Panc1 (cell line): ENCODE measurements at regions not wholly inside any gene's neighbourhood (a gene's known extent, or its start where the extent isn't known, plus 50 kb on each side); places are given as distances from the start of the nearest gene placed in this dataset.

Experiments used
- ATAC-seq: fragments of 200-7000 bp; cut with Tn5 transposase; 2 replicates; pipeline ENCODE4 v1.9.1; 2020; ENCODE audit warnings: mild to moderate bottlenecking, moderate library complexity
- BruUV-seq: library from RNA; stranded (reverse); fragments of 400-500 nt; replicated peaks from 2 replicates; lab custom pipeline; 2021; lab: Mats Ljungman, UMichigan
- CTCF ChIA-PET: fragments of 300-600 bp; sonication (Branson Sonifier 250); formaldehyde crosslinking; loops from one replicate; lab custom pipeline; 2022; ENCODE audit warnings: antibody characterized with exemption; lab: Charles Lee
- POLR2A ChIA-PET: fragments of 300-600 bp; sonication (Branson Sonifier 250); formaldehyde crosslinking; loops from one replicate; lab custom pipeline; 2022; ENCODE audit warnings: antibody characterized with exemption; lab: Charles Lee
- DNase-seq: peaks from one replicate; pipeline ENCODE4 v3.0.0-alpha.2; 2010; ENCODE audit warnings: low read depth, low spot score
- H3K27ac ChIP-seq: 2 replicates; pipeline ENCODE4 v1.5.1; 2011; ENCODE audit warnings: mild to moderate bottlenecking, low read length, inconsistent platforms
- H3K27me3 ChIP-seq: fragments of 200-500 bp; sonication (Bioruptor generic); 2 replicates; pipeline ENCODE4 v1.6.0; 2014; ENCODE audit warnings: low read length, inconsistent platforms; ENCODE audit not compliant: control insufficient read depth, insufficient read depth
- H3K36me3 ChIP-seq: fragments of 200-500 bp; sonication (Bioruptor generic); 2 replicates; pipeline ENCODE4 v1.5.1; 2014; ENCODE audit warnings: inconsistent platforms, mild to moderate bottlenecking, low read length, moderate library complexity; ENCODE audit not compliant: control insufficient read depth, insufficient read depth
- H3K4me1 ChIP-seq: 2 replicates; pipeline ENCODE4 v1.5.1; 2011; ENCODE audit warnings: inconsistent platforms, mild to moderate bottlenecking, low read length, moderate library complexity; ENCODE audit not compliant: control insufficient read depth, insufficient read depth
- H3K4me3 ChIP-seq, 2 experiments: 2 replicates each; pipeline ENCODE4 v1.5.1; 2011 to 2012; ENCODE audit warnings: low read depth in 2 of 2, low read length in 2 of 2, mild to moderate bottlenecking in 2 of 2, inconsistent platforms in 1 of 2, moderate library complexity in 1 of 2
- H3K9me3 ChIP-seq: fragments of 200-500 bp; sonication (Bioruptor generic); 2 replicates; pipeline ENCODE4 v1.5.1; 2014; ENCODE audit warnings: low read depth, mild to moderate bottlenecking, inconsistent platforms, low read length, moderate library complexity; ENCODE audit not compliant: control insufficient read depth, insufficient read depth
- POLR2AphosphoS5 ChIP-seq: IDR thresholded peaks from 2 replicates; pipeline ENCODE4 v1.6.1; 2012; ENCODE audit warnings: mild to moderate bottlenecking, low read depth, low read length, moderate library complexity
- SIN3A ChIP-seq: IDR thresholded peaks from 2 replicates; pipeline ENCODE4 v1.6.1; 2012; ENCODE audit warnings: low read depth, mild to moderate bottlenecking, low read length, moderate library complexity, borderline replicate concordance; ENCODE audit not compliant: insufficient read depth
- TCF7L2 ChIP-seq: IDR thresholded peaks from 2 replicates; pipeline ENCODE4 v1.6.1; 2011; ENCODE audit warnings: mild to moderate bottlenecking, low read depth, low read length, inconsistent platforms
- in situ Hi-C: cut with HindIII; loops from 2 replicates; pipeline ENCODE4 v1.10.0; 2016; ENCODE audit warnings: low sequenced_read_pairs, low pct_unique_long_range_greater_than_20kb
- intact Hi-C: fragments of 100-400 bp; cut with micrococcal nuclease; formaldehyde crosslinking; loops from one replicate; pipeline ENCODE4 v1.10.0; 2022; ENCODE audit not compliant: unreplicated experiment
- TF ChIP-seq, protein P1 (sequence below): fragments of 450-650 bp; IDR thresholded peaks from 2 replicates; pipeline ENCODE4 v1.5.1; 2017; ENCODE audit warnings: mild to moderate bottlenecking
- TF ChIP-seq, protein P2 (sequence below), 2 experiments: IDR thresholded peaks; 2 replicates each; pipeline ENCODE4 v1.6.1; 2011 to 2012; ENCODE audit warnings: low read depth in 2 of 2, control low read depth in 1 of 2, low read length in 1 of 2, mild to moderate bottlenecking in 1 of 2, moderate library complexity in 1 of 2; ENCODE audit not compliant: insufficient read depth in 1 of 2

DNA sequence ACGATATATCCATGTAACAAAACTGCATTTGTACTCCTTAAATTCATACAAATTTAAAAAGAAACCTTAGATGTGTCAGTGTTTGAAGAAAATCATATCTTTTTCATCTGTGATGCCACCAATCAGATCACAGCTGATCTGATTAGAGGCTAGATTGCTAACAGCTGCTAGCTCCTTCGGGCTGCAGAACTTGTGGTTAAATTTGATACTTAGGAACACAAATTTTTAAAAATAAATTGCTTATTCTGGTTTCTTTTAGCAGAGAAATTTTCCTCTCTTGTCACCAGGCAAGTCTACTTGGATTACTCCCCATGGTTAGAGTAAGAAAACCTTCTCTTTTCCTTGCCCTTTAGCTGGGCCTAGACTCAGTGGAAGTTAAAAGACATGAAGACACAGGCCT, 94.6 kb upstream of the RANBP6 start:
- Histone ChIP-seq H3K9me3 (no peaks in the 10 kb centered on the region), H3K4me3 (no peak overlapping the region), H3K36me3 (no peaks in the 10 kb centered on the region), H3K27ac (no peak overlapping the region), H3K27me3 (no peaks in the 10 kb centered on the region), H3K4me1 (no peaks in the 10 kb centered on the region)
- TF ChIP-seq SIN3A (no peak), POLR2AphosphoS5 (no peak), TCF7L2 (no peak)
- TF ChIP-seq, protein P1, sequence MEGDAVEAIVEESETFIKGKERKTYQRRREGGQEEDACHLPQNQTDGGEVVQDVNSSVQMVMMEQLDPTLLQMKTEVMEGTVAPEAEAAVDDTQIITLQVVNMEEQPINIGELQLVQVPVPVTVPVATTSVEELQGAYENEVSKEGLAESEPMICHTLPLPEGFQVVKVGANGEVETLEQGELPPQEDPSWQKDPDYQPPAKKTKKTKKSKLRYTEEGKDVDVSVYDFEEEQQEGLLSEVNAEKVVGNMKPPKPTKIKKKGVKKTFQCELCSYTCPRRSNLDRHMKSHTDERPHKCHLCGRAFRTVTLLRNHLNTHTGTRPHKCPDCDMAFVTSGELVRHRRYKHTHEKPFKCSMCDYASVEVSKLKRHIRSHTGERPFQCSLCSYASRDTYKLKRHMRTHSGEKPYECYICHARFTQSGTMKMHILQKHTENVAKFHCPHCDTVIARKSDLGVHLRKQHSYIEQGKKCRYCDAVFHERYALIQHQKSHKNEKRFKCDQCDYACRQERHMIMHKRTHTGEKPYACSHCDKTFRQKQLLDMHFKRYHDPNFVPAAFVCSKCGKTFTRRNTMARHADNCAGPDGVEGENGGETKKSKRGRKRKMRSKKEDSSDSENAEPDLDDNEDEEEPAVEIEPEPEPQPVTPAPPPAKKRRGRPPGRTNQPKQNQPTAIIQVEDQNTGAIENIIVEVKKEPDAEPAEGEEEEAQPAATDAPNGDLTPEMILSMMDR = no peak
- TF ChIP-seq, protein P2, sequence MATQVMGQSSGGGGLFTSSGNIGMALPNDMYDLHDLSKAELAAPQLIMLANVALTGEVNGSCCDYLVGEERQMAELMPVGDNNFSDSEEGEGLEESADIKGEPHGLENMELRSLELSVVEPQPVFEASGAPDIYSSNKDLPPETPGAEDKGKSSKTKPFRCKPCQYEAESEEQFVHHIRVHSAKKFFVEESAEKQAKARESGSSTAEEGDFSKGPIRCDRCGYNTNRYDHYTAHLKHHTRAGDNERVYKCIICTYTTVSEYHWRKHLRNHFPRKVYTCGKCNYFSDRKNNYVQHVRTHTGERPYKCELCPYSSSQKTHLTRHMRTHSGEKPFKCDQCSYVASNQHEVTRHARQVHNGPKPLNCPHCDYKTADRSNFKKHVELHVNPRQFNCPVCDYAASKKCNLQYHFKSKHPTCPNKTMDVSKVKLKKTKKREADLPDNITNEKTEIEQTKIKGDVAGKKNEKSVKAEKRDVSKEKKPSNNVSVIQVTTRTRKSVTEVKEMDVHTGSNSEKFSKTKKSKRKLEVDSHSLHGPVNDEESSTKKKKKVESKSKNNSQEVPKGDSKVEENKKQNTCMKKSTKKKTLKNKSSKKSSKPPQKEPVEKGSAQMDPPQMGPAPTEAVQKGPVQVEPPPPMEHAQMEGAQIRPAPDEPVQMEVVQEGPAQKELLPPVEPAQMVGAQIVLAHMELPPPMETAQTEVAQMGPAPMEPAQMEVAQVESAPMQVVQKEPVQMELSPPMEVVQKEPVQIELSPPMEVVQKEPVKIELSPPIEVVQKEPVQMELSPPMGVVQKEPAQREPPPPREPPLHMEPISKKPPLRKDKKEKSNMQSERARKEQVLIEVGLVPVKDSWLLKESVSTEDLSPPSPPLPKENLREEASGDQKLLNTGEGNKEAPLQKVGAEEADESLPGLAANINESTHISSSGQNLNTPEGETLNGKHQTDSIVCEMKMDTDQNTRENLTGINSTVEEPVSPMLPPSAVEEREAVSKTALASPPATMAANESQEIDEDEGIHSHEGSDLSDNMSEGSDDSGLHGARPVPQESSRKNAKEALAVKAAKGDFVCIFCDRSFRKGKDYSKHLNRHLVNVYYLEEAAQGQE (IDR thresholded peaks at IDR 0.05; ENCODE audit: insufficient read depth in 1 of 2, low read depth in 2 of 2, low read length in 1 of 2) = no peak
- no peak for DNase-seq
- in situ Hi-C loops (no loop called here), intact Hi-C loops (no loop called here)
- CTCF ChIA-PET = no interaction called here
- no peak for ATAC-seq
- no TSS peak for BruUV-seq
- POLR2A ChIA-PET = no interaction called here

DNA sequence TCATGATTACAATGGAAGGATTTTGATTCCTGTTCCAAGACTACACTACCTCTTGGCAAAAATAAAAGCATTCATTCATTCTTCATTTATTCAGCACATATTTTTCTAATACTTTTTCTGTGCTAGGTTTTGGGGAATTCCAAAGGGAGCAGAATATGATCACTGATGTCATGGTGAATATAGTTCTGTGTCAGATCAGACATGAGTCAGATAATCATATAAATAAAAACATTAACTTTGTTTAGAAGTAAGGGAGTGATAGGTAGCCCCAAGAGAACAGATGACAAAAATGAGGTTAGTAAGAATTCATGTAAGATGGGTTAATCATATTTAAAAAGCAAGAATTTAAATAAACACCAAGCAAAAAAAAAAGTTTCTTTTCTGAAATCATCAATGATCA, 94.1 kb upstream of the RANBP6 start:
- in situ Hi-C loops = no loop called here
- Histone ChIP-seq H3K27me3 (no peaks in the 10 kb centered on the region), H3K36me3 (no peaks in the 10 kb centered on the region), H3K4me1 (no peaks in the 10 kb centered on the region), H3K4me3 (no peak overlapping the region), H3K27ac (no peak overlapping the region), H3K9me3 (no peaks in the 10 kb centered on the region)
- intact Hi-C loops = no loop called here
- no peak for ATAC-seq
- DNase-seq = no peak
- TF ChIP-seq, protein P2 (IDR thresholded peaks at IDR 0.05; ENCODE audit: insufficient read depth in 1 of 2, low read depth in 2 of 2, low read length in 1 of 2) = no peak
- TF ChIP-seq SIN3A (no peak), TCF7L2 (no peak), POLR2AphosphoS5 (no peak)
- TF ChIP-seq, protein P1 = no peak
- no TSS peak for BruUV-seq
- CTCF ChIA-PET = no interaction called here
- POLR2A ChIA-PET = no interaction called here
